Tibial nerve (tissue), 4 donors: ENCODE measurements at regions not wholly inside any gene's neighbourhood (a gene's known extent, or its start where the extent isn't known, plus 50 kb on each side); places are given as distances from the start of the nearest gene placed in this dataset.

Source experiments
- EP300 ChIP-seq, 2 donors: sonication (generic); formaldehyde crosslinking; IDR thresholded peaks; one replicate each; pipeline ENCODE4 v1.6.1; 2017; ENCODE audit warnings: antibody characterized with exemption in 2 of 2, mild to moderate bottlenecking in 1 of 2
- TF ChIP-seq, protein P1 (sequence below), 5 experiments: fragments of 200-600 bp in 3 of 5; fragments of 450-650 bp in 2 of 5; sonication (generic) in 3 of 5; IDR thresholded peaks; one replicate each; pipeline ENCODE4 v1.5.1; 2016 to 2019; ENCODE audit warnings: antibody characterized with exemption in 5 of 5, mild to moderate bottlenecking in 3 of 5, moderate library complexity in 2 of 5

GRCh38 chr12:118544569-118544968 lies 168.2 kb downstream of the SUDS3 start:
- no peak for TF ChIP-seq EP300 (IDR thresholded peaks at IDR 0.05)
- TF ChIP-seq, protein P1, sequence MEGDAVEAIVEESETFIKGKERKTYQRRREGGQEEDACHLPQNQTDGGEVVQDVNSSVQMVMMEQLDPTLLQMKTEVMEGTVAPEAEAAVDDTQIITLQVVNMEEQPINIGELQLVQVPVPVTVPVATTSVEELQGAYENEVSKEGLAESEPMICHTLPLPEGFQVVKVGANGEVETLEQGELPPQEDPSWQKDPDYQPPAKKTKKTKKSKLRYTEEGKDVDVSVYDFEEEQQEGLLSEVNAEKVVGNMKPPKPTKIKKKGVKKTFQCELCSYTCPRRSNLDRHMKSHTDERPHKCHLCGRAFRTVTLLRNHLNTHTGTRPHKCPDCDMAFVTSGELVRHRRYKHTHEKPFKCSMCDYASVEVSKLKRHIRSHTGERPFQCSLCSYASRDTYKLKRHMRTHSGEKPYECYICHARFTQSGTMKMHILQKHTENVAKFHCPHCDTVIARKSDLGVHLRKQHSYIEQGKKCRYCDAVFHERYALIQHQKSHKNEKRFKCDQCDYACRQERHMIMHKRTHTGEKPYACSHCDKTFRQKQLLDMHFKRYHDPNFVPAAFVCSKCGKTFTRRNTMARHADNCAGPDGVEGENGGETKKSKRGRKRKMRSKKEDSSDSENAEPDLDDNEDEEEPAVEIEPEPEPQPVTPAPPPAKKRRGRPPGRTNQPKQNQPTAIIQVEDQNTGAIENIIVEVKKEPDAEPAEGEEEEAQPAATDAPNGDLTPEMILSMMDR (IDR thresholded peaks at IDR 0.05): no peak
